ENCODE measurements at regions not wholly inside any gene's neighbourhood (a gene's known extent, or its start where the extent isn't known, plus 50 kb on each side); places are given as distances from the start of the nearest gene placed in this dataset.

- no peak for DNase-seq
These were observed 259.7 kb upstream of the HABP2 start for GRCh38 chr10:113293167-113293566.

GRCh38 chr10:113294868-113295267 is 258.0 kb upstream of the HABP2 start:
- no peak for DNase-seq

GRCh38 chr10:113297226-113297625 is 255.6 kb upstream of the HABP2 start:
- DNase-seq, result no peak

GRCh38 chr10:113298616-113299015 is 254.2 kb upstream of the HABP2 start:
- DNase-seq, result no peak

GRCh38 chr10:113300201-113300600 is 252.7 kb upstream of the HABP2 start:
- no peak for DNase-seq

- no peak for DNase-seq
These were observed 252.2 kb upstream of the HABP2 start for GRCh38 chr10:113300617-113301016.

GRCh38 chr10:113301342-113301984 is 251.4 kb upstream of the HABP2 start:
- no peak for DNase-seq

GRCh38 chr10:113302062-113302461 is 250.8 kb upstream of the HABP2 start:
- DNase-seq, result no peak

- no peak for DNase-seq
These were observed 249.2 kb upstream of the HABP2 start for GRCh38 chr10:113303544-113304146.

- DNase-seq, result no peak
These were observed 248.1 kb upstream of the HABP2 start for GRCh38 chr10:113304726-113305125.

- DNase-seq, result no peak
These were observed 247.0 kb upstream of the HABP2 start for GRCh38 chr10:113305871-113306270.

GRCh38 chr10:113309791-113310190 is 243.1 kb upstream of the HABP2 start:
- DNase-seq, result no peak

GRCh38 chr10:113310347-113310746 is 242.5 kb upstream of the HABP2 start:
- DNase-seq, result no peak

GRCh38 chr10:113313048-113313602 is 239.7 kb upstream of the HABP2 start:
- no peak for DNase-seq

GRCh38 chr10:113313722-113314121 is 239.1 kb upstream of the HABP2 start:
- DNase-seq, result no peak

GRCh38 chr10:113316506-113316905 is 236.3 kb upstream of the HABP2 start:
- DNase-seq, result no peak

- no peak for DNase-seq
These were observed 235.4 kb upstream of the HABP2 start for GRCh38 chr10:113317489-113317888.

GRCh38 chr10:113319479-113319878 is 233.4 kb upstream of the HABP2 start:
- DNase-seq, result no peak

GRCh38 chr10:113320211-113320610 is 232.6 kb upstream of the HABP2 start:
- no peak for DNase-seq

GRCh38 chr10:113320987-113321386 is 231.9 kb upstream of the HABP2 start:
- DNase-seq, result no peak

- DNase-seq, result no peak
These were observed 230.0 kb upstream of the HABP2 start for GRCh38 chr10:113322843-113323242.

- no peak for DNase-seq
These were observed 228.9 kb upstream of the HABP2 start for GRCh38 chr10:113323985-113324384.

- DNase-seq, result no peak
These were observed 226.4 kb upstream of the HABP2 start for GRCh38 chr10:113326160-113327111.

Measured in femur (tissue), 1 donor.